Effector memory CD8-positive, alpha-beta T cell (primary cell): ENCODE measurements at regions not wholly inside any gene's neighbourhood (a gene's known extent, or its start where the extent isn't known, plus 50 kb on each side); places are given as distances from the start of the nearest gene placed in this dataset.
"Not testable (repeated sequence)": the region's sequence is repeated elsewhere in the genome, so short reads cannot be mapped to it uniquely, and the experiment has no call there.

Experiments used
- ATAC-seq: fragments of 150-1000 bp; cut with Tn5 transposase; replicated peaks from 2 replicates; pipeline ENCODE4 v1.10.0; 2021; ENCODE audit warnings: mild to moderate bottlenecking, moderate library complexity
- DNase-seq, 3 experiments: peaks; one replicate each; pipeline ENCODE4 v3.0.0; 2021
- H3K27ac Mint-ChIP-seq, 2 donors: one replicate each; pipeline ENCODE4 v1.8.0; 2022; ENCODE audit warnings: mild to moderate bottlenecking in 2 of 2, mixed read lengths in 2 of 2, moderate library complexity in 2 of 2
- H3K27me3 Mint-ChIP-seq, 2 donors: one replicate each; pipeline ENCODE4 v1.8.0; 2022; ENCODE audit warnings: mixed read lengths in 2 of 2
- H3K36me3 Mint-ChIP-seq: one replicate; pipeline ENCODE4 v1.8.0; 2022; ENCODE audit warnings: mild to moderate bottlenecking, moderate library complexity, mixed read lengths; ENCODE audit not compliant: insufficient read depth
- H3K4me1 Mint-ChIP-seq, 2 donors: one replicate each; pipeline ENCODE4 v1.8.0; 2022; ENCODE audit warnings: low read depth in 2 of 2, mixed read lengths in 2 of 2
- H3K4me3 Mint-ChIP-seq, 2 donors: one replicate each; pipeline ENCODE4 v1.8.0; 2022; ENCODE audit warnings: mild to moderate bottlenecking in 2 of 2, mixed read lengths in 2 of 2, moderate library complexity in 2 of 2
- H3K9me3 Mint-ChIP-seq, 2 donors: one replicate each; pipeline ENCODE4 v1.8.0; 2022; ENCODE audit warnings: mixed read lengths in 2 of 2

DNA sequence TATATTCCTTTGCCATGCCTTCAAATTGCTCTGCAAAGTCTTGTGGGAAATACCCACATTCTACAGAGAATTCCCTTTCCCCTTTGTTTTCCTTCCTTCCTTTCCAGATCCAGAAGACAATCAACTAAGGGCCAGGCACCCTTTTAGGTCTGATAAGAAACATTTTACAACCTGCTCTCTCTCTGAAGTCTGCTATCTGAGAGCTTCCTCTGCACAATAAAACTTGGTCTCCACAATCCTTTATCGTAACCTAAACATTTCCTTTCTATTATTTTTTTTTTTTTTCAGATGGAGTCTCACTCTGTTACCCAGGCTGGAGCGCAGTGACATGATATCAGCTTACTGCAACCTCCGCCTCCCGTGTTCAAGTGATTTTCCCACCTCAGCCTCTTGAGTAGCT lies 893.3 kb upstream of the NXPH2 start:
- not testable (repeated sequence) for H3K27me3 Mint-ChIP-seq, H3K9me3 Mint-ChIP-seq, H3K4me1 Mint-ChIP-seq, DNase-seq, H3K36me3 Mint-ChIP-seq, H3K27ac Mint-ChIP-seq, ATAC-seq, H3K4me3 Mint-ChIP-seq

DNA sequence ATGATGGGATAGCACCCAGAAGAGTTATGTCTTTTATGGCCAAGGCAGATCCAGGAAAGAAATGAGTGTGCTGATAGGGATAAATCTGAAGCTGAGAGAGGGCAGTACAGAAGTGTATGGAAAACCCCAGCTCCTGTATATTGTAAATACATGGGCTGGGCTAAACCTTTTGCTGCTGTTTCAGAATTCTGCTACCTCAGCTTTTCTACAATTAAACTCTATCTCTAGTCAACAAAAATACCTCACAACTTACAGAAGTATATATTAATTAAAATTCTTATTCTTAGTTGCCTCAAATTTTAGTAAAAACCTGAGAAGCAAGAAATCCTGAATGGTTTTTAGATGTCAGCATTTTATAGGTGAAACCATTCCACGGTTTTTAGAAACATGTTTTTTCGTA lies 889.5 kb upstream of the NXPH2 start:
- H3K36me3 Mint-ChIP-seq = no peaks in the 10 kb centered on the region
- ATAC-seq (no peak), DNase-seq (no peak)
- no peak overlapping the region for H3K27ac Mint-ChIP-seq
- H3K9me3 Mint-ChIP-seq = peaks cover 0 to 10% of the 10 kb centered on the region in 2 donors
- H3K4me3 Mint-ChIP-seq = no peak overlapping the region
- H3K27me3 Mint-ChIP-seq = no peaks in the 10 kb centered on the region
- no peaks in the 10 kb centered on the region for H3K4me1 Mint-ChIP-seq

DNA sequence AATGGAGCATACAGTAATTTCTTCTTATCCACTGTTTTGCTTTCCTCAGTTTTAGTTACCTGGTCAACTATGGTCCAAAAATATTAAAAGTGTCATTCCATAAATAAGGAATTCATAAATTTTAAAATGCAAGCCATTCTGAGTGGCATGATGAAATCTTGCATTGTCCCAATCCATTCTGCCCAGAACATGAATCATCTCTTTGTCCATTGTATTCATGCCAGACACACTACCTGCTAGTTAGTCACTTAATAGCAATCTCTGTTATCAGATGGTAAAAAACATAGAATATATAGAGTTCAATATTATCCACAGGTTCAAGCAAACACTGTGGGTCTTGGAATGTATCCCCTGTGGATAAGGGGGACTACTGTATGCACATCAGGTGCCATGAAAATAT lies 872.2 kb upstream of the NXPH2 start:
- no peak for DNase-seq
- no peak overlapping the region for H3K4me3 Mint-ChIP-seq
- no peak overlapping the region for H3K27ac Mint-ChIP-seq
- ATAC-seq = no peak
- H3K27me3 Mint-ChIP-seq = no peaks in the 10 kb centered on the region
- H3K36me3 Mint-ChIP-seq = no peaks in the 10 kb centered on the region
- peaks cover 11 to 22% of the 10 kb centered on the region in 2 donors for H3K9me3 Mint-ChIP-seq
- no peaks in the 10 kb centered on the region for H3K4me1 Mint-ChIP-seq

DNA sequence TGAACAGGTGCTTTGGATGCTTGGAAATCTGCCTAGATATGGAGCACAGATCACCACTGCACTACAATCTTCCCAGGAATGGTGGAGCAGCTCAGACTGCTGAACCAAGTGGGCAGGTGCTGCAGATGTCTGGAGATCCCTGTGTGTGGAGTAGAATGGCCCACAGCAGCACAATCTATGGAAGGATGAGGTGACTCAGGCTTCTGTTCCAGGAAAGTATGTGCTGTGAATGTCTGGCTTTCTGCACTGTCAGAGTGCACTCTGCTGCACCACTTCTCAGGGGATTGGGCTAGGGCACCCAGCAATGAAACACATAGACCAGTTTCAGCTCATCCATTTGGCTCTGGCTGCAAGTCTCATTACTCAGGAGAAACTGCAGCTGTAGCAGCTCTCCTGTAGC lies 865.4 kb upstream of the NXPH2 start:
- Mint-ChIP-seq H3K4me3 (no peak overlapping the region), H3K36me3 (no peaks in the 10 kb centered on the region), H3K4me1 (no peaks in the 10 kb centered on the region), H3K27me3 (no peaks in the 10 kb centered on the region), H3K27ac (no peak overlapping the region), H3K9me3 (peaks cover 12 to 28% of the 10 kb centered on the region in 2 donors)
- DNase-seq (no peak), ATAC-seq (no peak)

DNA sequence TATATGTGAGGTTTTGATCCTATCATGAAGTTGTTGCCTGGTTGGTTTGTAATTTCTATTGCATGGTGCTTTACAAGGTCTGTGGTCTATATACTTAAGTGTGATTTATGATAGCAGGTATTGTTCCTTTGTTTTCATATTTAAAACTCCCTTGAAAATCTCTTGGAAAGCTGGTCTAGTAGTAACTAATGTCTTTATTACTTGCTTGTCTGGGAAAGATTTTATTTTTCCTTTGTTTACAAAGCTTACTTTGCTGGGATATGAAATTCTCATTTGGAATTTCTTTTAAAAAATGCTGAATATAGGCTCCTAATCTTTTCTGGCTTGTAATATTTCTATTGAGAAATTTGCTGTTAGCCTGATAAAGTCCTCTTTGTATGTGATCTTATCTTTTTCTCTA lies 862.9 kb upstream of the NXPH2 start:
- no peaks in the 10 kb centered on the region for H3K36me3 Mint-ChIP-seq
- ATAC-seq = no peak
- DNase-seq = no peak

DNA sequence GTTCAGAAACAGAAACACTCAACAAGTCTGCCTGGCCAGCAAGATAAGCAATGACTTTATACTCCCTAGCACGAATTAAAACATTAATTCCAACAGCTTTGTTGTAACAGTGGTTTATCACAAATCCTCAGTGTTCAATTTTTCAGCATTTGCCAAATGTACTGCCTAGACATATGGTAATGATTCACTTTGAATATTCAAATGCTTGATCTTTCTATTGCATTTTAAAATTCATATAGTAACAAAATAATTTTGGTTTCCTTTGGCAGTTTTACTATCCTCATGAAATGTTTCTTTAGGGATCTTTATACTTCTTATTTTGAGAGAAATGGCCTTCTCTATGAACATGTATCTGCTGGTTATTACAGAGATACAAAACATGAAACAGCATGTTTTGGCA lies 851.8 kb upstream of the NXPH2 start:
- Mint-ChIP-seq H3K4me1 (no peaks in the 10 kb centered on the region), H3K9me3 (peaks cover 5 to 6% of the 10 kb centered on the region in 2 donors), H3K4me3 (no peak overlapping the region), H3K27ac (no peak overlapping the region), H3K36me3 (no peaks in the 10 kb centered on the region), H3K27me3 (no peaks in the 10 kb centered on the region)
- ATAC-seq (no peak), DNase-seq (no peak)

More for the DNA sequence above, 862.9 kb upstream of the NXPH2 start:
- no peaks in the 10 kb centered on the region for H3K27me3 Mint-ChIP-seq
- H3K4me1 Mint-ChIP-seq = no peaks in the 10 kb centered on the region
- no peak overlapping the region for H3K4me3 Mint-ChIP-seq
- H3K9me3 Mint-ChIP-seq = peaks cover 4 to 14% of the 10 kb centered on the region in 2 donors
- H3K27ac Mint-ChIP-seq = no peak overlapping the region

DNA sequence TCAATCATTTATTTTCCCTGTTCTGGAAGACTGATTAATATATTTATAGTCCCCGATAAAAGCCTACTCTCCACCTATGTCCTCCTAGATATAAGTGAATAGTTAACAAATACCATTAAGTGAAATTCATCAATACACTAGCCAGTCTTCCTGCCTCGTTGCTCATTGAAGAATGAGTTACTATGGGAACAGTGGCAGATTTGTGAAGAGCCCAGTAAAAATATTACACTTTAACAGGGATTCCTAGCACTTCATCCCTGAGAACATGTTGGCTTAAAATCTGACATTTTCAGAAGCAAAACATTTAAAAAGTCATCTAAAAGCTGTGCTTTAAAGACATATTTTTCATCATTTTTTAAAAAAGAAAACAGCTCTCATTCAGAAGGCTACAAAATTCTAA lies 848.7 kb upstream of the NXPH2 start:
- ATAC-seq = no peak
- Mint-ChIP-seq H3K27ac (no peak overlapping the region), H3K4me3 (no peak overlapping the region), H3K4me1 (no peaks in the 10 kb centered on the region), H3K9me3 (peaks cover 4 to 11% of the 10 kb centered on the region in 2 donors), H3K27me3 (no peaks in the 10 kb centered on the region), H3K36me3 (no peaks in the 10 kb centered on the region)
- DNase-seq = no peak

DNA sequence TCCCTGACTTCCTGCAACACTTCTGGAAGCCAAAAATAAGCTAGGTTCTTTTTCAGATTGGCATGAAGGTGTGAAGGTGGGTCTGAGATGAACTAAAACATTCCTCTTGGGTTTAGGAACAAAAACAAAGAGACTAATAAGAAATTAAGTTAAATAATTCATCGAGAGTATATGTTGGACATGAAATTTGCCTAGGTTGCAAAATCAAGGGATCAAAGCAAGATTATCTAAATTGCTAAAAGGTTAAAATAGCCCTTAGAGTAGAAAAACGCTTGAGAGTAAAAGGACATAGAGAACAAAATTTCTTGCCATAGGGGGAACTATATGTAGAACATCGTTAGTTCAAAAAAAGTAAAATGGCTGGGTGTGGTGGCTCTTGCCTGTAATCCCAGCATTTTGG lies 845.9 kb upstream of the NXPH2 start:
- H3K27ac Mint-ChIP-seq = no peak overlapping the region
- peaks cover 8 to 17% of the 10 kb centered on the region in 2 donors for H3K9me3 Mint-ChIP-seq
- no peak for DNase-seq
- H3K4me1 Mint-ChIP-seq = no peaks in the 10 kb centered on the region
- H3K27me3 Mint-ChIP-seq = no peaks in the 10 kb centered on the region
- H3K36me3 Mint-ChIP-seq = no peaks in the 10 kb centered on the region
- no peak for ATAC-seq
- no peak overlapping the region for H3K4me3 Mint-ChIP-seq

DNA sequence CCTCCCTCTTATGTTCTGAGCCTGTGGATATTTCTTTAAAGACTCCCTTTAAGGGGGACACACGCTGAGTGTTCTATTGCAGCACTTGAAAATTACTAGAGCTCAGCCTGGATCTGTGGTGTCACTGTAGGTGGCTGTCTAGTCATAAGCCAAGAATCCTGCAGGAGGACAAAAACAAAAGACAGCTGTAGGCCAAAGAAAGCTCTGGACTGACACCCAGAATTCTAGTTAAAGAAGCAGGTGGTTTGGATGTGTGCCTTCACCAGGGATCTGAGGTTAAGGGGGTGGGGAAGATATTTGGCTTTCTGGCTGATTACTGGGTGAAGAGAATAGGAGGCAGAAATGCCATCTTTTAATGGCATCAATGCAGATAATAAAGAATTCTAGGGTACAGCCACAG lies 842.5 kb upstream of the NXPH2 start:
- Mint-ChIP-seq H3K4me1 (no peaks in the 10 kb centered on the region), H3K9me3 (peaks cover 24 to 27% of the 10 kb centered on the region in 2 donors), H3K27me3 (no peaks in the 10 kb centered on the region), H3K4me3 (no peak overlapping the region), H3K36me3 (no peaks in the 10 kb centered on the region), H3K27ac (no peak overlapping the region)
- no peak for ATAC-seq
- DNase-seq = no peak

DNA sequence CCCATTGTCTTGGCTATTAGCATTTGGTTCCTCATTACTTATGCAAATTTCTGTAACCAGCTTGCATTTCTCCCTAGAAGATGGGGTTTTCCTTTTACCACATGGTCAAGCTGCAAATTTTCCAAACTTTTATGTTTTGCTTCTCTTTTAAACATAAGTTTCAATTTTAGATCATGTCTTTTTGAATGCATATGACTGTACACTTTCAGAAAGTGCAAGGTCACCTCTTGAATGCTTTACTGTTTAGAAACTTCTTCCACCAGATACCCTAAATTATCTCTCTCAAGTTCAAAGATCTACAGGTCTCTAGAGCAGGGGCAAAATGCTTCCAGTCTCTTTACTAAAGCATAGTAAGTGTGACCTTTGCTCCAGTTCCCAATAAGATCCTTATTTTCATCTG lies 837.6 kb upstream of the NXPH2 start:
- H3K27me3 Mint-ChIP-seq = no peaks in the 10 kb centered on the region
- no peaks in the 10 kb centered on the region for H3K4me1 Mint-ChIP-seq
- DNase-seq = no peak

DNA sequence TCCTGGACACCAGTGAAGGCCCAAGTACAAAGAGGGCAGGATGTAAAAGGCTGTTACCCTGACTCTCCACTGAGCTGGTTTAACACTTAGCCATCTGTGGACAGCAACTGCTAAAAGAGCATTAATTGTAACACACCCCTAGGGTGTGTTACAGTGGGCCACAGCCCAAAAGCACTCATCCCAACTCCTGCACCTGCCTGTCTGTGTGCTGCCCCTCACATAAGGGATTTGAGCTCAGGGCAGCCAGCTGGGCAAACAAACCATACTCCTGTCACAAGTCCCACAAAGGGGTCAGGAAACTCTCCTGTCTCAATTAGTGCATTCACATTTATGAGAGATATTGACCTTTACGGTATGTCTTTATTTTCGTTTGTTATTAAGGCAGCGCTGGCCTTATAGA lies 833.1 kb upstream of the NXPH2 start:
- no peak overlapping the region for H3K27ac Mint-ChIP-seq
- H3K9me3 Mint-ChIP-seq = peaks cover 12% of the 10 kb centered on the region in 2 donors
- H3K36me3 Mint-ChIP-seq = no peaks in the 10 kb centered on the region
- DNase-seq = no peak
- H3K4me3 Mint-ChIP-seq = no peak overlapping the region
- H3K4me1 Mint-ChIP-seq = no peaks in the 10 kb centered on the region
- H3K27me3 Mint-ChIP-seq = no peaks in the 10 kb centered on the region
- ATAC-seq = no peak

More for the DNA sequence above, 837.6 kb upstream of the NXPH2 start:
- Mint-ChIP-seq H3K4me3 (no peak overlapping the region), H3K9me3 (peaks cover 14 to 21% of the 10 kb centered on the region in 2 donors), H3K27ac (no peak overlapping the region), H3K36me3 (no peaks in the 10 kb centered on the region)
- ATAC-seq = no peak

DNA sequence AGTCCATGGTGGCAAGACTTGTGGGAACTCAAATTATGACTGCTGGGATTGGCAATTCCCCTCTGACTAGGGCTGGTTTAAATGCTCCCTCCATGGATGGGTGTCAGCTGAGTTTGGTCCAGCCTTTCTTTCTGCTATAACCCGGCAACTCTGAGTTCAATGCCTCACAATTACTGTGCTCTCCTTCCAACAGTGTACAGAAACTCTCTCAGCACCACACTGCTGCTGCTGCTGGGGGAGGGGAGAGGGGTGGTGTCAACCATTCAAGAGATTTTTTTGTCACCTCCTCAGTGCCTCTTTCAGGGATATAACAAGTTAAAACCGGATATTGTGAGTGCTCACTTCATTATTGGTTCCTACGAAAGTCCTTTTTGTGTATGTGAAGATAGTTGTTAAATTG lies 830.3 kb upstream of the NXPH2 start:
- ATAC-seq (no peak), DNase-seq (no peak)
- Mint-ChIP-seq H3K4me1 (no peaks in the 10 kb centered on the region), H3K36me3 (no peaks in the 10 kb centered on the region), H3K27ac (no peak overlapping the region), H3K9me3 (peaks cover 9 to 24% of the 10 kb centered on the region in 2 donors), H3K27me3 (no peaks in the 10 kb centered on the region), H3K4me3 (no peak overlapping the region)

DNA sequence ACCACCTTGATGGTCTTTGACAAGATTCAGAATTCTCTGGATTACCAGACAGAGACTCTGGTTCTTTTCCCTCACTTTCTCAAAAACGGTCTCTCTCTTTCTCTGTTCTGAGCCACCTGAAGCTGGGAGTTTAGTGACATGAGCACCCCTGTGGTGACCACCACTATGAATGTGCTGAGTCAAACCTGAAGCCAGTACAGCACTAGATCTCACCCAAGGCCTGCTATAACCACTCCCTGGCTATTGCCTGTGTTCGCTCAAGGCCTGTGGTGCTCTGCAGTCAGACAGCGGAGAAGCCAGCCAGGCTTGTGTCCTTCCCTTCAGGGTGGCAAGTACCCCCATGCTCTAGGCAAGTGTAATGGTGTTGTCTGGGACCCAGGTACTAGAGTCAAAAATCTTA lies 828.9 kb upstream of the NXPH2 start:
- Mint-ChIP-seq H3K36me3 (no peaks in the 10 kb centered on the region), H3K4me1 (no peaks in the 10 kb centered on the region), H3K27ac (no peak overlapping the region), H3K4me3 (no peak overlapping the region), H3K9me3 (peaks cover 11 to 29% of the 10 kb centered on the region in 2 donors), H3K27me3 (no peaks in the 10 kb centered on the region)
- DNase-seq (no peak), ATAC-seq (no peak)

DNA sequence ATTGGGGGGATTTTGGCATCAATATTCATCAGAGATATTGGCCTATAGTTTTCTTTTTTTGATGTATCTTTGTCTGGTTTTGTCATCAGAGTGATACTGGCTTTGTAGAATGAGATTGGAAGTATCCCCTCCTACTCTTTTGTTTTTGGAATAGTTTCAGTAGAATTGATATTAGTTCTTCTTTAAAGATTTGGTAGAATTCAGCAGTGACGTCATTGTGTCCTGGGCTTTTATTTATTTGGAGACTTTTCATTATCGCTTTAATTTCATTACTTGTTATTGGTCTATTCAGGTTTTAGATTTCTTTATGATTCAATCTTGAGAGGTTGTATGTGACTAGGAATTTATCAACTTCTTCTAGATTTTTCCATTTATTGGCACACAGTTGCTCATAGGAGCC lies 825.5 kb upstream of the NXPH2 start:
- Mint-ChIP-seq H3K9me3 (peaks cover 11 to 38% of the 10 kb centered on the region in 2 donors), H3K36me3 (no peaks in the 10 kb centered on the region), H3K4me3 (no peak overlapping the region)

DNA sequence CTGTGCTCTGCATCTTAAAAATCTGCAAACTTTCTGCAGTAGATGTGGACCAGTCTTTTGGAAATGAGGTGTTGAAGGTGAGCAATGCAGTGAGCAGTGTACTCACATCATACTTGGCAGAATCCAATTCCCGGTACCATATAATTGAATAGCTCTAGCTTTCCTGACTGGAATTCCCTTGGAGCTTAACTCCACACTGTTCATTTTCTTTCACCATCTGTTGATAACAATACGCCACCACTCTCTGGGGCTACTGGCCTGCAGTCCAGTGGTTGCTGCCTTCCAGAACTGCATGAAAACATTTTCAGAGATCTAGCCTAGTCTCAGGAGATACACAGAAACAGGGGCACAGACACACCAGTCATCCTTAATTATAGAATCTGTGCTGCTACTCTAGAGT lies 820.0 kb upstream of the NXPH2 start:
- peaks cover 5 to 26% of the 10 kb centered on the region in 2 donors for H3K9me3 Mint-ChIP-seq
- no peak overlapping the region for H3K4me3 Mint-ChIP-seq
- no peaks in the 10 kb centered on the region for H3K27me3 Mint-ChIP-seq
- H3K4me1 Mint-ChIP-seq = no peaks in the 10 kb centered on the region
- DNase-seq (no peak), ATAC-seq (no peak)
- no peak overlapping the region for H3K27ac Mint-ChIP-seq
- no peaks in the 10 kb centered on the region for H3K36me3 Mint-ChIP-seq

More for the DNA sequence above, 825.5 kb upstream of the NXPH2 start:
- no peak overlapping the region for H3K27ac Mint-ChIP-seq
- H3K4me1 Mint-ChIP-seq = no peaks in the 10 kb centered on the region
- ATAC-seq (no peak), DNase-seq (no peak)
- no peaks in the 10 kb centered on the region for H3K27me3 Mint-ChIP-seq
